Esophagus muscularis mucosa (tissue), 4 donors: ENCODE measurements at regions not wholly inside any gene's neighbourhood (a gene's known extent, or its start where the extent isn't known, plus 50 kb on each side); places are given as distances from the start of the nearest gene placed in this dataset.

Source experiments
- EP300 ChIP-seq: sonication (generic); formaldehyde crosslinking; IDR thresholded peaks from one replicate; pipeline ENCODE4 v1.6.1; 2017; ENCODE audit warnings: antibody characterized with exemption
- POLR2A ChIP-seq: fragments of 450-650 bp; IDR thresholded peaks from one replicate; pipeline ENCODE4 v1.6.1; 2017; ENCODE audit warnings: antibody characterized with exemption, moderate library complexity, mild to moderate bottlenecking, low read depth
- POLR2AphosphoS5 ChIP-seq, 2 donors: sonication (generic); formaldehyde crosslinking; IDR thresholded peaks; one replicate each; pipeline ENCODE4 v1.6.1; 2017; ENCODE audit warnings: antibody characterized with exemption in 2 of 2
- TF ChIP-seq, protein P1 (sequence below), 3 experiments: fragments of 200-600 bp in 2 of 3; fragments of 450-650 bp in 1 of 3; sonication (generic) in 2 of 3; IDR thresholded peaks; one replicate each; pipeline ENCODE4 v1.5.1; 2017 to 2019; ENCODE audit warnings: antibody characterized with exemption in 3 of 3, mild to moderate bottlenecking in 2 of 3, moderate library complexity in 1 of 3

DNA sequence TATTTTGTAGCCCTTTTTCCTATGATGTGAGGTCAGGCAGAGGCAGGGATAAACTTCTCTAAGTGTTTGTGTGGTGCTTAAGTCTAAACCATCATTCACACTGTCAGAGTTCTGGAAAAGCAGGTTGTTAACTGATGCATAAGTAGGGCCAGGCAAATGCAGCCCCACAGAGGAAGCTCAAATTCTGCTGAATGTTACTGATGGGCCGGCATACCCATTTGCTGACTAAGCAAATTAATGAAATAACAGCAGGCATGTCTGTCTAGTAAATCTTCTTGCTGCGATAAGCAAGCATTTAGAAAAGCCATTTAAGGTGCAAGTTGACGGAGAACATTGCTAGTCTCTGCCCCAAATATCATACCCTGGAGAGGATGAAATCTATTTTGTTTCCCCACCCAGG lies 523.2 kb upstream of the CCDC196 start:
- TF ChIP-seq, protein P1, sequence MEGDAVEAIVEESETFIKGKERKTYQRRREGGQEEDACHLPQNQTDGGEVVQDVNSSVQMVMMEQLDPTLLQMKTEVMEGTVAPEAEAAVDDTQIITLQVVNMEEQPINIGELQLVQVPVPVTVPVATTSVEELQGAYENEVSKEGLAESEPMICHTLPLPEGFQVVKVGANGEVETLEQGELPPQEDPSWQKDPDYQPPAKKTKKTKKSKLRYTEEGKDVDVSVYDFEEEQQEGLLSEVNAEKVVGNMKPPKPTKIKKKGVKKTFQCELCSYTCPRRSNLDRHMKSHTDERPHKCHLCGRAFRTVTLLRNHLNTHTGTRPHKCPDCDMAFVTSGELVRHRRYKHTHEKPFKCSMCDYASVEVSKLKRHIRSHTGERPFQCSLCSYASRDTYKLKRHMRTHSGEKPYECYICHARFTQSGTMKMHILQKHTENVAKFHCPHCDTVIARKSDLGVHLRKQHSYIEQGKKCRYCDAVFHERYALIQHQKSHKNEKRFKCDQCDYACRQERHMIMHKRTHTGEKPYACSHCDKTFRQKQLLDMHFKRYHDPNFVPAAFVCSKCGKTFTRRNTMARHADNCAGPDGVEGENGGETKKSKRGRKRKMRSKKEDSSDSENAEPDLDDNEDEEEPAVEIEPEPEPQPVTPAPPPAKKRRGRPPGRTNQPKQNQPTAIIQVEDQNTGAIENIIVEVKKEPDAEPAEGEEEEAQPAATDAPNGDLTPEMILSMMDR (IDR thresholded peaks at IDR 0.05): no peak
- TF ChIP-seq POLR2A (no peak), EP300 (no peak), POLR2AphosphoS5 (IDR thresholded peaks at IDR 0.05) (no peak)
